ENCODE measurements at regions not wholly inside any gene's neighbourhood (a gene's known extent, or its start where the extent isn't known, plus 50 kb on each side); places are given as distances from the start of the nearest gene placed in this dataset.

DNA sequence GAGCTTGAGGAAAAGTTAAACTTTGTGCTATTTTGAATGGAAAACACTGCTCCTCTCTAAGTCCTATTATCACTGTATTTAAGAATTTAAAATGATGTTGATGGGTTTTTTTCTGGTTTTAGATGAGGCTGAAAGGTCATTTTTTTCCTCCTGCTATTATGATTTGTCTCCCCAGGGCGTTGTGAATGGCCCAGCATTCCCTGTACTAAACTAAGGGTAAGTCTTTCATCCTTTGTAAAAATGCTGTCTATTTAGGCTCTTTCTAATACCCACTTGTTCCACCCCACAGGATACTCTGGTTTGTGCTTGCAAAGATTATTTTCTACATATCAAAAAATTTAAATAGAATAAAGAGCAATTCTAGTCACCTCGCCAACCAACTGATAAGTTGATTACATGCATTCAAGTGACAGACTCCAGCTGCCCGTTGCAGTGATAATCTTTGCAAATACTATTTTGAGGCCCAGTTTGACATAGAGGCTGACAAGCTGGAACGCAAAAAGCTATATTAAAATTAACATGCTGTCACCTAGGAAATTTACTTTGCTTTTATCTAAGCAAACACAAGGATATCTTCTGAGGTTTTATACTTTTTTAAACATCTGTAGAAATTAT is 222.3 kb upstream of the TMEM229A start:
- no peak for TF ChIP-seq SAP30 (IDR thresholded peaks at IDR 0.05; ENCODE audit: insufficient read depth, insufficient replicate concordance, low read length)
- no peak for TF ChIP-seq EZH2 (IDR thresholded peaks at IDR 0.05; ENCODE audit: low read depth, low read length, severe bottlenecking)
- no peak for TF ChIP-seq TEAD4 (IDR thresholded peaks at IDR 0.05; ENCODE audit: low read depth, low read length)
- no peak for TF ChIP-seq GABPA (IDR thresholded peaks at IDR 0.05; ENCODE audit: borderline replicate concordance, insufficient read depth, low read length)
- TF ChIP-seq, protein P1, sequence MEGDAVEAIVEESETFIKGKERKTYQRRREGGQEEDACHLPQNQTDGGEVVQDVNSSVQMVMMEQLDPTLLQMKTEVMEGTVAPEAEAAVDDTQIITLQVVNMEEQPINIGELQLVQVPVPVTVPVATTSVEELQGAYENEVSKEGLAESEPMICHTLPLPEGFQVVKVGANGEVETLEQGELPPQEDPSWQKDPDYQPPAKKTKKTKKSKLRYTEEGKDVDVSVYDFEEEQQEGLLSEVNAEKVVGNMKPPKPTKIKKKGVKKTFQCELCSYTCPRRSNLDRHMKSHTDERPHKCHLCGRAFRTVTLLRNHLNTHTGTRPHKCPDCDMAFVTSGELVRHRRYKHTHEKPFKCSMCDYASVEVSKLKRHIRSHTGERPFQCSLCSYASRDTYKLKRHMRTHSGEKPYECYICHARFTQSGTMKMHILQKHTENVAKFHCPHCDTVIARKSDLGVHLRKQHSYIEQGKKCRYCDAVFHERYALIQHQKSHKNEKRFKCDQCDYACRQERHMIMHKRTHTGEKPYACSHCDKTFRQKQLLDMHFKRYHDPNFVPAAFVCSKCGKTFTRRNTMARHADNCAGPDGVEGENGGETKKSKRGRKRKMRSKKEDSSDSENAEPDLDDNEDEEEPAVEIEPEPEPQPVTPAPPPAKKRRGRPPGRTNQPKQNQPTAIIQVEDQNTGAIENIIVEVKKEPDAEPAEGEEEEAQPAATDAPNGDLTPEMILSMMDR (IDR thresholded peaks at IDR 0.05; ENCODE audit: control extremely low read depth in 1 of 3, insufficient read depth in 1 of 3, low read depth in 1 of 3, low read length in 3 of 3): no peak
- TF ChIP-seq POLR2AphosphoS5 (IDR thresholded peaks at IDR 0.05; ENCODE audit: low read depth, low read length): no peak
- no peak for TF ChIP-seq KDM1A (IDR thresholded peaks at IDR 0.05; ENCODE audit: borderline replicate concordance, low read length)
